WTC11 (cell line): ENCODE measurements at regions not wholly inside any gene's neighbourhood (a gene's known extent, or its start where the extent isn't known, plus 50 kb on each side); places are given as distances from the start of the nearest gene placed in this dataset.

Experiments
- MYBL2 ChIP-seq: sonication (generic); formaldehyde crosslinking; IDR thresholded peaks from 2 replicates; pipeline ENCODE4 v1.8.1; 2023; ENCODE audit warnings: mild to moderate bottlenecking, moderate library complexity, missing genetic modification reagents
- NFYB ChIP-seq: sonication (generic); formaldehyde crosslinking; conservative IDR thresholded peaks from 2 replicates; pipeline ENCODE4 v1.8.0; 2022; ENCODE audit warnings: low read depth, missing genetic modification reagents
- ZNF138 ChIP-seq: sonication (generic); formaldehyde crosslinking; conservative IDR thresholded peaks from 2 replicates; pipeline ENCODE4 v1.8.1; 2022; ENCODE audit warnings: mild to moderate bottlenecking, moderate library complexity, missing genetic modification reagents
- TF ChIP-seq, protein P1 (sequence below): sonication (generic); formaldehyde crosslinking; IDR thresholded peaks from 2 replicates; pipeline ENCODE4 v1.8.0; 2022; ENCODE audit warnings: mild to moderate bottlenecking, missing genetic modification reagents
- TF ChIP-seq, protein P2 (sequence below): sonication (generic); formaldehyde crosslinking; IDR thresholded peaks from 2 replicates; pipeline ENCODE4 v1.8.1; 2022; ENCODE audit warnings: low read depth, missing genetic modification reagents, borderline replicate concordance
- TF ChIP-seq, protein P3 (sequence below): sonication (generic); formaldehyde crosslinking; IDR thresholded peaks from 2 replicates; pipeline ENCODE4 v1.8.1; 2022; ENCODE audit warnings: missing genetic modification reagents, borderline replicate concordance
- TF ChIP-seq, protein P4 (sequence below): fragments of 200-600 bp; IDR thresholded peaks from 2 replicates; pipeline ENCODE4 v1.8.0; 2022; ENCODE audit warnings: antibody characterized with exemption

DNA sequence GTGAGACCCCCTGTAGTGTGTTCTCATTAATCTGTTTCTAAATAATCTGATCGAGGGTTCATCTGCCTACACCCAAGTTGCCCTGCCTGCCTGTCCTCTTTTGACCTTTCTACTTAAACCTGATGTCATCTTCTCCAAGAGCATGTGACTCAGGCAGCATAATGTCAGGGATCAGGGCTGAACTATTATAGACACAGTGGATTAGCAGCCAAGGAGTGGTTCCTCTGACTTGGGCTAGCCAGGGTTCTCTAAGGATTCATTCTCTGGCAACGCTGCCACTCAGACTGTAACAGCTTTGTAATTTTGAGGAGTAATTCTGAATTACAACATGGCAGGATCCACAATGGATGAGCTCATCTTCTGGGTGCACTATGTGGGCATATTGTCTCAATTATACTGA, 124.0 kb downstream of the MDH1 start:
- TF ChIP-seq NFYB (CRISPR knock-in tag) (no peak), ZNF138 (CRISPR knock-in tag) (no peak), MYBL2 (CRISPR knock-in tag) (no peak)
- TF ChIP-seq, protein P1, sequence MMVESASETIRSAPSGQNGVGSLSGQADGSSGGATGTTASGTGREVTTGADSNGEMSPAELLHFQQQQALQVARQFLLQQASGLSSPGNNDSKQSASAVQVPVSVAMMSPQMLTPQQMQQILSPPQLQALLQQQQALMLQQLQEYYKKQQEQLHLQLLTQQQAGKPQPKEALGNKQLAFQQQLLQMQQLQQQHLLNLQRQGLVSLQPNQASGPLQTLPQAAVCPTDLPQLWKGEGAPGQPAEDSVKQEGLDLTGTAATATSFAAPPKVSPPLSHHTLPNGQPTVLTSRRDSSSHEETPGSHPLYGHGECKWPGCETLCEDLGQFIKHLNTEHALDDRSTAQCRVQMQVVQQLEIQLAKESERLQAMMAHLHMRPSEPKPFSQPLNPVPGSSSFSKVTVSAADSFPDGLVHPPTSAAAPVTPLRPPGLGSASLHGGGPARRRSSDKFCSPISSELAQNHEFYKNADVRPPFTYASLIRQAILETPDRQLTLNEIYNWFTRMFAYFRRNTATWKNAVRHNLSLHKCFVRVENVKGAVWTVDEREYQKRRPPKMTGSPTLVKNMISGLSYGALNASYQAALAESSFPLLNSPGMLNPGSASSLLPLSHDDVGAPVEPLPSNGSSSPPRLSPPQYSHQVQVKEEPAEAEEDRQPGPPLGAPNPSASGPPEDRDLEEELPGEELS (CRISPR knock-in tag): no peak
- TF ChIP-seq, protein P2, sequence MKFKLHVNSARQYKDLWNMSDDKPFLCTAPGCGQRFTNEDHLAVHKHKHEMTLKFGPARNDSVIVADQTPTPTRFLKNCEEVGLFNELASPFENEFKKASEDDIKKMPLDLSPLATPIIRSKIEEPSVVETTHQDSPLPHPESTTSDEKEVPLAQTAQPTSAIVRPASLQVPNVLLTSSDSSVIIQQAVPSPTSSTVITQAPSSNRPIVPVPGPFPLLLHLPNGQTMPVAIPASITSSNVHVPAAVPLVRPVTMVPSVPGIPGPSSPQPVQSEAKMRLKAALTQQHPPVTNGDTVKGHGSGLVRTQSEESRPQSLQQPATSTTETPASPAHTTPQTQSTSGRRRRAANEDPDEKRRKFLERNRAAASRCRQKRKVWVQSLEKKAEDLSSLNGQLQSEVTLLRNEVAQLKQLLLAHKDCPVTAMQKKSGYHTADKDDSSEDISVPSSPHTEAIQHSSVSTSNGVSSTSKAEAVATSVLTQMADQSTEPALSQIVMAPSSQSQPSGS (CRISPR knock-in tag): no peak
- TF ChIP-seq, protein P3, sequence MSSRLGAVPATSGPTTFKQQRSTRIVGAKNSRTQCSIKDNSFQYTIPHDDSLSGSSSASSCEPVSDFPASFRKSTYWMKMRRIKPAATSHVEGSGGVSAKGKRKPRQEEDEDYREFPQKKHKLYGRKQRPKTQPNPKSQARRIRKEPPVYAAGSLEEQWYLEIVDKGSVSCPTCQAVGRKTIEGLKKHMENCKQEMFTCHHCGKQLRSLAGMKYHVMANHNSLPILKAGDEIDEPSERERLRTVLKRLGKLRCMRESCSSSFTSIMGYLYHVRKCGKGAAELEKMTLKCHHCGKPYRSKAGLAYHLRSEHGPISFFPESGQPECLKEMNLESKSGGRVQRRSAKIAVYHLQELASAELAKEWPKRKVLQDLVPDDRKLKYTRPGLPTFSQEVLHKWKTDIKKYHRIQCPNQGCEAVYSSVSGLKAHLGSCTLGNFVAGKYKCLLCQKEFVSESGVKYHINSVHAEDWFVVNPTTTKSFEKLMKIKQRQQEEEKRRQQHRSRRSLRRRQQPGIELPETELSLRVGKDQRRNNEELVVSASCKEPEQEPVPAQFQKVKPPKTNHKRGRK (CRISPR knock-in tag): no peak
- TF ChIP-seq, protein P4, sequence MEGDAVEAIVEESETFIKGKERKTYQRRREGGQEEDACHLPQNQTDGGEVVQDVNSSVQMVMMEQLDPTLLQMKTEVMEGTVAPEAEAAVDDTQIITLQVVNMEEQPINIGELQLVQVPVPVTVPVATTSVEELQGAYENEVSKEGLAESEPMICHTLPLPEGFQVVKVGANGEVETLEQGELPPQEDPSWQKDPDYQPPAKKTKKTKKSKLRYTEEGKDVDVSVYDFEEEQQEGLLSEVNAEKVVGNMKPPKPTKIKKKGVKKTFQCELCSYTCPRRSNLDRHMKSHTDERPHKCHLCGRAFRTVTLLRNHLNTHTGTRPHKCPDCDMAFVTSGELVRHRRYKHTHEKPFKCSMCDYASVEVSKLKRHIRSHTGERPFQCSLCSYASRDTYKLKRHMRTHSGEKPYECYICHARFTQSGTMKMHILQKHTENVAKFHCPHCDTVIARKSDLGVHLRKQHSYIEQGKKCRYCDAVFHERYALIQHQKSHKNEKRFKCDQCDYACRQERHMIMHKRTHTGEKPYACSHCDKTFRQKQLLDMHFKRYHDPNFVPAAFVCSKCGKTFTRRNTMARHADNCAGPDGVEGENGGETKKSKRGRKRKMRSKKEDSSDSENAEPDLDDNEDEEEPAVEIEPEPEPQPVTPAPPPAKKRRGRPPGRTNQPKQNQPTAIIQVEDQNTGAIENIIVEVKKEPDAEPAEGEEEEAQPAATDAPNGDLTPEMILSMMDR: no peak
